CD14-positive monocyte (primary cell): ENCODE measurements at regions not wholly inside any gene's neighbourhood (a gene's known extent, or its start where the extent isn't known, plus 50 kb on each side); places are given as distances from the start of the nearest gene placed in this dataset.

Source experiments
- DNase-seq, 3 donors: peaks; one replicate each; pipeline ENCODE4 v3.0.0-alpha.2; 2011 to 2022
- H2AFZ ChIP-seq: 2 replicates; pipeline ENCODE4 v1.6.0; 2012; ENCODE audit warnings: mild to moderate bottlenecking, low read depth, low read length, inconsistent platforms; ENCODE audit not compliant: insufficient read depth, poor library complexity, severe bottlenecking
- H3K27ac ChIP-seq, 2 donors: 1 replicate in 1 of 2; 2 replicates in 1 of 2; pipeline ENCODE4 v1.5.1; 2012 to 2013; ENCODE audit warnings: low read length in 2 of 2, control low read depth in 1 of 2, inconsistent platforms in 1 of 2, low read depth in 1 of 2, mild to moderate bottlenecking in 1 of 2
- H3K27me3 ChIP-seq, 2 donors: one replicate each; pipeline versions ENCODE4 v1.6.0 to v1.6.1; 2011 to 2013; ENCODE audit warnings: low read length in 2 of 2; ENCODE audit not compliant: control insufficient read depth in 2 of 2, insufficient read depth in 2 of 2
- H3K36me3 ChIP-seq, 2 donors: replicated peaks in 1 of 2; 1 replicate in 1 of 2; 2 replicates in 1 of 2; pipeline versions ENCODE4 v1.5.1 to v1.6.1; 2012 to 2013; ENCODE audit warnings: low read length in 2 of 2, control low read depth in 1 of 2, inconsistent platforms in 1 of 2, mild to moderate bottlenecking in 1 of 2; ENCODE audit not compliant: insufficient read depth in 2 of 2, control insufficient read depth in 1 of 2
- H3K4me1 ChIP-seq, 2 donors: 1 replicate in 1 of 2; 2 replicates in 1 of 2; pipeline versions ENCODE4 v1.5.1 to v1.6.1; 2012 to 2013; ENCODE audit warnings: low read length in 2 of 2, control low read depth in 1 of 2, inconsistent platforms in 1 of 2, mild to moderate bottlenecking in 1 of 2, moderate library complexity in 1 of 2; ENCODE audit not compliant: insufficient read depth in 2 of 2, control insufficient read depth in 1 of 2
- H3K4me2 ChIP-seq: replicated peaks from 2 replicates; pipeline ENCODE3; 2012; ENCODE audit warnings: low read length, moderate library complexity, mild to moderate bottlenecking; ENCODE audit not compliant: poor library complexity, severe bottlenecking; ENCODE audit errors: extremely low read depth
- H3K4me3 ChIP-seq, 3 experiments: fragments of 200-600 bp in 1 of 3; sonication (generic) in 1 of 3; replicated peaks in 1 of 3; 1 replicate in 2 of 3; 2 replicates in 1 of 3; pipeline ENCODE4 v1.5.1; 2011 to 2013; ENCODE audit warnings: low read length in 3 of 3, mild to moderate bottlenecking in 3 of 3, control low read depth in 2 of 3, low read depth in 2 of 3, inconsistent platforms in 1 of 3, moderate library complexity in 1 of 3
- H3K79me2 ChIP-seq: 2 replicates; pipeline ENCODE4 v1.6.0; 2012; ENCODE audit warnings: mild to moderate bottlenecking, control low read depth, inconsistent platforms, low read length, moderate library complexity; ENCODE audit not compliant: insufficient read depth
- H3K9ac ChIP-seq: 2 replicates; pipeline ENCODE4 v1.6.0; 2017; ENCODE audit warnings: low read length, mild to moderate bottlenecking; ENCODE audit not compliant: insufficient read depth, poor library complexity, severe bottlenecking
- H3K9me3 ChIP-seq, 2 donors: replicated peaks in 1 of 2; 1 replicate in 1 of 2; 2 replicates in 1 of 2; pipeline versions ENCODE4 v1.5.1 to v1.6.1; 2012 to 2013; ENCODE audit warnings: low read length in 2 of 2, control low read depth in 1 of 2; ENCODE audit not compliant: control insufficient read depth in 1 of 2, insufficient read depth in 1 of 2
- H4K20me1 ChIP-seq: 2 replicates; pipeline ENCODE4 v1.6.0; 2012; ENCODE audit warnings: mild to moderate bottlenecking, low read length, control low read depth, moderate library complexity; ENCODE audit not compliant: insufficient read depth
- H3K27ac Mint-ChIP-seq, 7 donors: one replicate each; pipeline ENCODE4 v1.8.0; 2020; ENCODE audit warnings: mild to moderate bottlenecking in 7 of 7, mixed read lengths in 7 of 7, moderate library complexity in 6 of 7, inconsistent platforms in 2 of 7
- H3K27me3 Mint-ChIP-seq, 3 donors: one replicate each; pipeline ENCODE4 v1.8.0; 2021 to 2022; ENCODE audit warnings: low read depth in 3 of 3, mild to moderate bottlenecking in 3 of 3, mixed read lengths in 3 of 3, moderate library complexity in 3 of 3, inconsistent platforms in 1 of 3
- H3K36me3 Mint-ChIP-seq, 2 donors: one replicate each; pipeline ENCODE4 v1.8.0; 2020; ENCODE audit warnings: mixed read lengths in 2 of 2, inconsistent platforms in 1 of 2, mild to moderate bottlenecking in 1 of 2
- H3K4me1 Mint-ChIP-seq: one replicate; pipeline ENCODE4 v1.8.0; 2020; ENCODE audit warnings: mild to moderate bottlenecking, mixed read lengths
- H3K4me3 Mint-ChIP-seq, 2 donors: one replicate each; pipeline ENCODE4 v1.8.0; 2020; ENCODE audit warnings: mild to moderate bottlenecking in 2 of 2, mixed read lengths in 2 of 2, moderate library complexity in 1 of 2
- H3K9me3 Mint-ChIP-seq, 7 donors: one replicate each; pipeline ENCODE4 v1.8.0; 2020 to 2022; ENCODE audit warnings: mixed read lengths in 7 of 7, mild to moderate bottlenecking in 6 of 7, moderate library complexity in 6 of 7, inconsistent platforms in 2 of 7
- CTCF ChIP-seq: fragments of 200-600 bp; IDR thresholded peaks from one replicate; pipeline ENCODE4 v1.8.0; 2022; ENCODE audit warnings: antibody characterized with exemption, mild to moderate bottlenecking
- WGBS: methylation state at CpG from one replicate; pipeline ENCODE4 v1.1.5; 2013; ENCODE audit warnings: missing lambda C conversion rate; ENCODE audit not compliant: insufficient coverage; 5-methylcytosine and 5-hydroxymethylcytosine counted together
- intact Hi-C, 2 donors: fragments of 100-400 bp; cut with micrococcal nuclease; formaldehyde crosslinking; loops; one replicate each; pipeline versions ENCODE4 v1.15.0 to v1.15.1; 2023

GRCh38 chr5:126129431-126129830 is 293.8 kb upstream of the GRAMD2B start:
- Histone ChIP-seq H3K9ac (no peak overlapping the region), H4K20me1 (no peaks in the 10 kb centered on the region), H3K27me3 (no peaks in the 10 kb centered on the region), H3K4me3 (no peak overlapping the region), H3K4me1 (no peaks in the 10 kb centered on the region), H2AFZ (no peak overlapping the region), H3K79me2 (no peaks in the 10 kb centered on the region), H3K36me3 (no peaks in the 10 kb centered on the region), H3K27ac (no peak overlapping the region), H3K4me2 (no peak overlapping the region), H3K9me3 (peaks cover 11 to 26% of the 10 kb centered on the region in 2 donors)
- Mint-ChIP-seq H3K27ac (no peak overlapping the region), H3K27me3 (no peaks in the 10 kb centered on the region), H3K36me3 (no peaks in the 10 kb centered on the region), H3K4me1 (no peaks in the 10 kb centered on the region), H3K9me3 (peaks cover 0 to 11% (median 4%) of the 10 kb centered on the region in 7 donors), H3K4me3 (no peak overlapping the region)
- no peak for TF ChIP-seq CTCF
- no peak for DNase-seq
- intact Hi-C loops, result no loop called here
- WGBS, result 90% methylated on average over 2 of the region's 2 CpGs

GRCh38 chr5:126133424-126133823 is 289.8 kb upstream of the GRAMD2B start:
- H3K4me2 ChIP-seq, result no peak overlapping the region
- no peaks in the 10 kb centered on the region for H3K27me3 ChIP-seq
- intact Hi-C loops, result no loop called here
- H3K4me1 ChIP-seq, result no peaks in the 10 kb centered on the region
- H2AFZ ChIP-seq, result no peak overlapping the region
- H3K9me3 ChIP-seq, result peaks cover 20 to 36% of the 10 kb centered on the region in 2 donors
- WGBS, result no CpG with 5 or more reads among the region's 1 CpG
- H3K79me2 ChIP-seq, result no peaks in the 10 kb centered on the region
- Mint-ChIP-seq H3K36me3 (no peaks in the 10 kb centered on the region), H3K4me3 (no peak overlapping the region), H3K4me1 (no peaks in the 10 kb centered on the region), H3K27ac (no peak overlapping the region), H3K9me3 (peaks cover 2 to 15% (median 7%) of the 10 kb centered on the region in 7 donors), H3K27me3 (peaks cover 0 to 2% (median 0%) of the 10 kb centered on the region in 3 donors)
- no peaks in the 10 kb centered on the region for H3K36me3 ChIP-seq
- no peak overlapping the region for H3K9ac ChIP-seq
- H3K4me3 ChIP-seq, result no peak overlapping the region
- no peaks in the 10 kb centered on the region for H4K20me1 ChIP-seq
- H3K27ac ChIP-seq, result no peak overlapping the region
- DNase-seq, result no peak
- no peak for TF ChIP-seq CTCF
